ENCODE measurements at regions not wholly inside any gene's neighbourhood (a gene's known extent, or its start where the extent isn't known, plus 50 kb on each side); places are given as distances from the start of the nearest gene placed in this dataset.

DNA sequence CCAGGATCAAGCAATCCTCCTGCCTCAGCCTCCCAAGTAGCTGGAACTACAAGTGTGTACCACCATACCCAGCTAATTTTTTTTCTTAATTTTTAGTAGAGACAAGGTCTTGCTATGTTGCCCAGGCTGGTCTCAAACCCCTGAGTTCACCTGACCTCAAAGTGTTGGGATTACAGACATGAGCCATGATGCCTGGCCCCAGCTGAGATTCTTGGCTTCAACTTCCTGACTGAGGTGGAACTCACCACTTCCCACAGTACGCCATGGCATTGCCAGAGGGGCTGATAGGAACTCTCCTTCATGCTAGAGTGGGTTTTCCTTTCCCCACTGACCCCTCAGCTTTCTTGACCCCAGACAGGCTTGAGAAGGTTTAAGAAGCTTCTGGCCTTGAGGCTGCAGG is 251.0 kb upstream of the CSF3R start:
- TF ChIP-seq, protein P1, sequence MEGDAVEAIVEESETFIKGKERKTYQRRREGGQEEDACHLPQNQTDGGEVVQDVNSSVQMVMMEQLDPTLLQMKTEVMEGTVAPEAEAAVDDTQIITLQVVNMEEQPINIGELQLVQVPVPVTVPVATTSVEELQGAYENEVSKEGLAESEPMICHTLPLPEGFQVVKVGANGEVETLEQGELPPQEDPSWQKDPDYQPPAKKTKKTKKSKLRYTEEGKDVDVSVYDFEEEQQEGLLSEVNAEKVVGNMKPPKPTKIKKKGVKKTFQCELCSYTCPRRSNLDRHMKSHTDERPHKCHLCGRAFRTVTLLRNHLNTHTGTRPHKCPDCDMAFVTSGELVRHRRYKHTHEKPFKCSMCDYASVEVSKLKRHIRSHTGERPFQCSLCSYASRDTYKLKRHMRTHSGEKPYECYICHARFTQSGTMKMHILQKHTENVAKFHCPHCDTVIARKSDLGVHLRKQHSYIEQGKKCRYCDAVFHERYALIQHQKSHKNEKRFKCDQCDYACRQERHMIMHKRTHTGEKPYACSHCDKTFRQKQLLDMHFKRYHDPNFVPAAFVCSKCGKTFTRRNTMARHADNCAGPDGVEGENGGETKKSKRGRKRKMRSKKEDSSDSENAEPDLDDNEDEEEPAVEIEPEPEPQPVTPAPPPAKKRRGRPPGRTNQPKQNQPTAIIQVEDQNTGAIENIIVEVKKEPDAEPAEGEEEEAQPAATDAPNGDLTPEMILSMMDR (IDR thresholded peaks at IDR 0.05), result no peak
- intact Hi-C loops (cut with DNase I), result no loop called here
- Histone ChIP-seq H3K4me3 (no peak overlapping the region), H3K4me1 (no peaks in the 10 kb centered on the region), H3K27ac (no peak overlapping the region), H3K36me3 (no peaks in the 10 kb centered on the region), H3K9ac (ENCODE audit: low read depth in 2 of 2, low read length in 2 of 2) (no peak overlapping the region), H3K9me3 (no peaks in the 10 kb centered on the region), H3K27me3 (no peaks in the 10 kb centered on the region)
- DNase-seq, result no peak

DNA sequence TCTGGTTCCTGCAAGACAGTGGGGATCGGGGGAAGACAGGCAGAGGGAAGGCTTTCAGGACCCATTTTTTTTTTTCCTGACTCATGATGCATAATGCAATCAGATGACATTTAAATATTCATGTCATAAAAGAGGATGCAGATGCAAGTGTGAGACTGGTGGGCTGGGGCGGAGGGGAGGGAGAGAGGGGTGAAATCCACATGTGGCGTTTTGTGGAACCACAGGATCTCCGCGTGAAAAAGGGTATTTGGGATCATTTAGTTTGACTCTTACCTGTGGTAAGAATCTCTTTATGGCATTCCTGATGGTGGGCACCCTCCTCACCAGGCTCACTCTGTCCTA is 249.3 kb upstream of the CSF3R start:
- TF ChIP-seq, protein P1 (IDR thresholded peaks at IDR 0.05), result no peak
- DNase-seq, result no peak
- Histone ChIP-seq H3K4me3 (no peak overlapping the region), H3K27me3 (no peaks in the 10 kb centered on the region), H3K27ac (no peak overlapping the region), H3K9ac (ENCODE audit: low read depth in 2 of 2, low read length in 2 of 2) (no peak overlapping the region), H3K9me3 (no peaks in the 10 kb centered on the region), H3K4me1 (no peaks in the 10 kb centered on the region), H3K36me3 (no peaks in the 10 kb centered on the region)
- intact Hi-C loops (cut with DNase I), result no loop called here

DNA sequence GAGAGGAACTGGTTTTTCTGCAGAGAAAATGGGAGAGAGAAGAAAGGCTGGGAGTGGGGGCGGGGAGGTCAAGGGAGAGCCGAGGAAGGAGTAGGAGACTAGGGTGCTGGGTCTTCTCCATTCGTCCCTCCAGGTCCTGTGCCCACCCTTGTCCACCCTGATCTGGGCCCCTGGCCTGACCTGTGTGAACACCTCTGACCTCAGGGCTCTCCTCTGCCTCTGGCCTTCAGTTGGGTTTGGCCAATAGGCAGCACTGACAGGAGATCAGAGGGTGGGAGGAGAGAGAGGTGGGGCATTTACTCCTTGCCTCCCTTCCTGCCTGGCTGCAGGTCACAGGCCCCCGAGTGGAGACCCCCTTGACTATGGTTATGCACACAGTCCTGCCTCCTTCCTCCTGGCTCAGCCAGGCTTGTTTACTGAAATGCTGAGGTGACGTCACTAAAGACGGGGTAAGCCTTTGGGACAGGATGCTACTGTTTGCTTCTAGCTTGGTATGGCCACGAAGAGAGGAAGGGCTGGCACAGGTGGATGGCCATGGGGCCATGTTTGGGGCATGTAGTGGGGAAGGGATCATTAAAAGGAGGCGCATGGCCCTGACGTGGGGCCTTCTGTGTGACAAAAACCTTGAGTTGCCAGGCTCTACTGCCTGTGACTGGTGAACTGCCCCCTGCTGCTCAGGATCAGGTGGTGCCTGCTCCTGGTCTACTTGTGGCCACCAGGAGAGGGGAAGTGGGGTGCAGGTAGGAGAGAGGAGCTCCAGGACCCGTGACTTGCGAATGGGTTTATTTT is 248.7 kb upstream of the CSF3R start:
- Histone ChIP-seq H3K4me1 (no peaks in the 10 kb centered on the region), H3K9ac (ENCODE audit: low read depth in 2 of 2, low read length in 2 of 2) (no peak overlapping the region), H3K27ac (no peak overlapping the region), H3K36me3 (no peaks in the 10 kb centered on the region), H3K9me3 (no peaks in the 10 kb centered on the region), H3K4me3 (no peak overlapping the region), H3K27me3 (no peaks in the 10 kb centered on the region)
- intact Hi-C loops (cut with DNase I), result no loop called here
- TF ChIP-seq, protein P1 (IDR thresholded peaks at IDR 0.05), result no peak
- DNase-seq, result no peak

DNA sequence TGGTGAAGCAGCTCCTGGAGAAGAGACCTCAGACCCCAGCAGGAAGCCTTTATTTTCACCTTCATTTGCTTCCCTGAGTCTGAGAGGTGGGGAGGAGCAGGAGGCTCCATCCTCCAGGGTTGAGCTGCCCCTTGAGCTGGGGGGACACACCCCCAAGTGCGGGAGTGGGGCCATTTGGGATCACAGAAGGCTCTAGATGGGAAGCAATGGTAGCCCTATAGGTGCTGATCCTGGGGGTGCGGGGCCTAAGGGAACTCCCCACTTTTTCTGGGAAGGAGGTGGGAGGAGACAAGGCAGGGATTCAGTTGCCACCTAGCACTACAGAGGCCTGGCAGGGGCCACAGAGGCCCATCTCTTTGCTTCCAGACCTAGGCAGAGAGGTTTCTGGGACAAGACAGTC is 247.9 kb upstream of the CSF3R start:
- intact Hi-C loops (cut with DNase I), result no loop called here
- no peak for DNase-seq
- no peak overlapping the region for H3K9ac ChIP-seq (ENCODE audit: low read depth in 2 of 2, low read length in 2 of 2)
- TF ChIP-seq, protein P1 (IDR thresholded peaks at IDR 0.05), result no peak
- no peaks in the 10 kb centered on the region for H3K9me3 ChIP-seq
- peaks cover 2% of the 10 kb centered on the region for H3K27me3 ChIP-seq
- H3K4me1 ChIP-seq, result no peaks in the 10 kb centered on the region
- no peaks in the 10 kb centered on the region for H3K36me3 ChIP-seq
- no peak overlapping the region for H3K27ac ChIP-seq
- H3K4me3 ChIP-seq, result no peak overlapping the region

DNA sequence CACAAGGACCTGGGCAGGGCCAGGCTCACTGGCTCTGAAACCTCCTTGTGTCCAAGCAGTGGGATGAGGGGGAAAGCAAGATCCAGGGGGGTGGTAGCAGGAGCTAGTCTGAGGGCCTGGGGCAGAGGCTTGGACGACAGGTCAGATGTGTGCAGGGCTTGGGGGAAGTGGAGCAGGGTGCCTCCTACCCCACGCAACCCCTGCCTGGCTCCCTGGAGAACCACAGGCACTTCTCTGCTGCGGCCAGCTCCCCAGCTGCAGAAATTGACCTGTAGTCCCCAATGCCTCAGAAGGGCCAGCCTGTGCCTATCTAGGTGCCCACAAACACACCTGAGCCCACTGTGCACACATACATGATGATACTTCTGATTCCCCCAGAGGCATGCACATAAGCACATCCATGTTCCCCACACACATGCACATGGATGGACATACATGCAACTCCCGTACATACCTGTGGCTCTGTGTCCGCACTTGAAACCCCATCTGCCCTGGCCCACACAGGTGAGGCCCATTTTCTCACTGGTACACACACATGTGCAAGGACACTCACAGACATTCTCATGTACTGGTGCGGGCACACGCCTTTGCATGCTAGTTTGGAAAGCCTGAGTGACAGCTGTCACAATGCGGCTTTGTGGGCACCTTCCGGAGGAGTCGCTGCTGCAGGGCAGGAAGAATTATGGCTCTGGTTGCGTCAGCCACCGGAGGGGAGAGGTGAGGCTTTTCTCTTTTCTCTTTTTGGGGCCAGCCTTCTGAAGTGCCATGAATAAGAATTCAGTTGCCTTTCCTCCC is 247.2 kb upstream of the CSF3R start:
- Histone ChIP-seq H3K27me3 (peaks cover 3% of the 10 kb centered on the region), H3K9ac (ENCODE audit: low read depth in 2 of 2, low read length in 2 of 2) (no peak overlapping the region), H3K36me3 (no peaks in the 10 kb centered on the region), H3K4me1 (no peaks in the 10 kb centered on the region), H3K27ac (no peak overlapping the region), H3K4me3 (no peak overlapping the region), H3K9me3 (no peaks in the 10 kb centered on the region)
- TF ChIP-seq, protein P1 (IDR thresholded peaks at IDR 0.05), result no peak
- no peak for DNase-seq
- intact Hi-C loops (cut with DNase I), result no loop called here

Data from colonic mucosa (tissue), 4 donors.